ENCODE measurements at regions not wholly inside any gene's neighbourhood (a gene's known extent, or its start where the extent isn't known, plus 50 kb on each side); places are given as distances from the start of the nearest gene placed in this dataset.

DNA sequence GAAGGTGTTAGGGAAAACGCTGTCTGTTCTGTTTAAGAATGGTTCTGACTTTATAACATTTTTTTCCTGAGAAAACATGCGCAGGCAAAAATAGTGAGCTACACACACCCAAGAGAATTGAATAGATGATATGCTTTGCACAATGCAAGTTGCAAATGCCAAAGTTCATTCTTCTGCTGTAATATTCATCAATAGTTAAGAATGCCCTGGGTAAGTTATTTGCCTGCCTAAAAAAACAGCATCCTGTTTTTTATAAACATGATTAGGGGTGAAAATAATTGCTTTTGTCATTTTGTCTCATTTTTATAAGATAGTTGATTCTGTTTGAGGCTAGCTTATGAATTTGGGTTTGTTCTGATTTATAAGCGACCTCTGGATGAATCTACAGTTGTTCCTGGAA lies 99.4 kb downstream of the DTWD1 start:
- Histone ChIP-seq H2AFZ (ENCODE audit: low read length) (no peak overlapping the region), H4K20me1 (ENCODE audit: insufficient read depth, low read length) (no peaks in the 10 kb centered on the region), H3K9me2 (ENCODE audit: insufficient read depth, low read length) (no peaks in the 10 kb centered on the region), H3K27ac (ENCODE audit: low read depth, low read length, poor library complexity, severe bottlenecking) (no peak overlapping the region), H3K79me2 (ENCODE audit: insufficient read depth, low read depth, low read length) (no peaks in the 10 kb centered on the region), H3K36me3 (ENCODE audit: insufficient read depth, low read length) (no peaks in the 10 kb centered on the region), H3K4me1 (ENCODE audit: insufficient read depth, low read length, poor library complexity, severe bottlenecking) (no peaks in the 10 kb centered on the region), H3K4me3 (ENCODE audit: low read depth, low read length, poor library complexity, severe bottlenecking) (no peak overlapping the region), H3K4me2 (ENCODE audit: low read length) (no peak overlapping the region), H3K9me3 (ENCODE audit: low read length) (no peaks in the 10 kb centered on the region)
- DNase-seq (ENCODE audit: low spot score), result no peak
- TF ChIP-seq, protein P1, sequence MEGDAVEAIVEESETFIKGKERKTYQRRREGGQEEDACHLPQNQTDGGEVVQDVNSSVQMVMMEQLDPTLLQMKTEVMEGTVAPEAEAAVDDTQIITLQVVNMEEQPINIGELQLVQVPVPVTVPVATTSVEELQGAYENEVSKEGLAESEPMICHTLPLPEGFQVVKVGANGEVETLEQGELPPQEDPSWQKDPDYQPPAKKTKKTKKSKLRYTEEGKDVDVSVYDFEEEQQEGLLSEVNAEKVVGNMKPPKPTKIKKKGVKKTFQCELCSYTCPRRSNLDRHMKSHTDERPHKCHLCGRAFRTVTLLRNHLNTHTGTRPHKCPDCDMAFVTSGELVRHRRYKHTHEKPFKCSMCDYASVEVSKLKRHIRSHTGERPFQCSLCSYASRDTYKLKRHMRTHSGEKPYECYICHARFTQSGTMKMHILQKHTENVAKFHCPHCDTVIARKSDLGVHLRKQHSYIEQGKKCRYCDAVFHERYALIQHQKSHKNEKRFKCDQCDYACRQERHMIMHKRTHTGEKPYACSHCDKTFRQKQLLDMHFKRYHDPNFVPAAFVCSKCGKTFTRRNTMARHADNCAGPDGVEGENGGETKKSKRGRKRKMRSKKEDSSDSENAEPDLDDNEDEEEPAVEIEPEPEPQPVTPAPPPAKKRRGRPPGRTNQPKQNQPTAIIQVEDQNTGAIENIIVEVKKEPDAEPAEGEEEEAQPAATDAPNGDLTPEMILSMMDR (conservative IDR thresholded peaks at IDR 0.05; ENCODE audit: low read length), result no peak
- no peak for TF ChIP-seq EZH2phosphoT487 (IDR thresholded peaks at IDR 0.05; ENCODE audit: borderline replicate concordance, low read depth, low read length)
- CTCF ChIA-PET (ENCODE audit: unreplicated experiment), result no interaction called here
- BruUV-seq (replicated peaks), result no TSS peak
- intact Hi-C loops (cut with micrococcal nuclease; ENCODE audit: unreplicated experiment), result no loop called here
- POLR2A ChIA-PET, result interaction anchor here (0.6 to 1.2 kb wide), 3 partner anchors 10 to 1155 kb away, joined by 3 to 4 read pairs (median 3); no protein-coding TSS in a partner anchor

- Histone ChIP-seq H4K20me1 (ENCODE audit: insufficient read depth, low read length) (no peaks in the 10 kb centered on the region), H3K4me3 (ENCODE audit: low read depth, low read length, poor library complexity, severe bottlenecking) (no peak overlapping the region), H3K4me1 (ENCODE audit: insufficient read depth, low read length, poor library complexity, severe bottlenecking) (no peaks in the 10 kb centered on the region), H3K27ac (ENCODE audit: low read depth, low read length, poor library complexity, severe bottlenecking) (no peak overlapping the region), H3K79me2 (ENCODE audit: insufficient read depth, low read depth, low read length) (no peaks in the 10 kb centered on the region), H3K9me2 (ENCODE audit: insufficient read depth, low read length) (no peaks in the 10 kb centered on the region), H2AFZ (ENCODE audit: low read length) (no peak overlapping the region), H3K36me3 (ENCODE audit: insufficient read depth, low read length) (no peaks in the 10 kb centered on the region), H3K9me3 (ENCODE audit: low read length) (no peaks in the 10 kb centered on the region), H3K4me2 (ENCODE audit: low read length) (no peak overlapping the region)
- ChIA-PET POLR2A (interaction anchor here (0.5 to 1.2 kb wide), 2 partner anchors 12 to 24 kb away, joined by 3 to 4 read pairs; no protein-coding TSS in a partner anchor), CTCF (ENCODE audit: unreplicated experiment) (no interaction called here)
- intact Hi-C loops (cut with micrococcal nuclease; ENCODE audit: unreplicated experiment), result no loop called here
- no peak for TF ChIP-seq EZH2phosphoT487 (IDR thresholded peaks at IDR 0.05; ENCODE audit: borderline replicate concordance, low read depth, low read length)
- TF ChIP-seq, protein P1 (conservative IDR thresholded peaks at IDR 0.05; ENCODE audit: low read length), result no peak
- DNase-seq (ENCODE audit: low spot score), result no peak
- no TSS peak for BruUV-seq (replicated peaks)
Measured at GRCh38 chr15:49721091-49721490, 100.2 kb downstream of the DTWD1 start.

GRCh38 chr15:49721621-49722020 lies 100.8 kb downstream of the DTWD1 start:
- no peak for DNase-seq (ENCODE audit: low spot score)
- H3K27ac ChIP-seq (ENCODE audit: low read depth, low read length, poor library complexity, severe bottlenecking), result no peak overlapping the region
- no peaks in the 10 kb centered on the region for H3K9me3 ChIP-seq (ENCODE audit: low read length)
- ChIA-PET CTCF (ENCODE audit: unreplicated experiment) (no interaction called here), POLR2A (interaction anchor here (0.5 kb wide), 1 partner anchor 13 kb away, joined by 4 read pairs; no protein-coding TSS in a partner anchor)
- H3K36me3 ChIP-seq (ENCODE audit: insufficient read depth, low read length), result no peaks in the 10 kb centered on the region
- H3K79me2 ChIP-seq (ENCODE audit: insufficient read depth, low read depth, low read length), result no peaks in the 10 kb centered on the region
- H3K4me1 ChIP-seq (ENCODE audit: insufficient read depth, low read length, poor library complexity, severe bottlenecking), result no peaks in the 10 kb centered on the region
- H3K9me2 ChIP-seq (ENCODE audit: insufficient read depth, low read length), result no peaks in the 10 kb centered on the region
- no TSS peak for BruUV-seq (replicated peaks)
- H3K4me2 ChIP-seq (ENCODE audit: low read length), result no peak overlapping the region
- no peaks in the 10 kb centered on the region for H4K20me1 ChIP-seq (ENCODE audit: insufficient read depth, low read length)
- intact Hi-C loops (cut with micrococcal nuclease; ENCODE audit: unreplicated experiment), result no loop called here
- TF ChIP-seq, protein P1 (conservative IDR thresholded peaks at IDR 0.05; ENCODE audit: low read length), result no peak
- no peak for TF ChIP-seq EZH2phosphoT487 (IDR thresholded peaks at IDR 0.05; ENCODE audit: borderline replicate concordance, low read depth, low read length)
- H3K4me3 ChIP-seq (ENCODE audit: low read depth, low read length, poor library complexity, severe bottlenecking), result no peak overlapping the region
- no peak overlapping the region for H2AFZ ChIP-seq (ENCODE audit: low read length)
